ENCODE measurements at regions not wholly inside any gene's neighbourhood (a gene's known extent, or its start where the extent isn't known, plus 50 kb on each side); places are given as distances from the start of the nearest gene placed in this dataset.

DNA sequence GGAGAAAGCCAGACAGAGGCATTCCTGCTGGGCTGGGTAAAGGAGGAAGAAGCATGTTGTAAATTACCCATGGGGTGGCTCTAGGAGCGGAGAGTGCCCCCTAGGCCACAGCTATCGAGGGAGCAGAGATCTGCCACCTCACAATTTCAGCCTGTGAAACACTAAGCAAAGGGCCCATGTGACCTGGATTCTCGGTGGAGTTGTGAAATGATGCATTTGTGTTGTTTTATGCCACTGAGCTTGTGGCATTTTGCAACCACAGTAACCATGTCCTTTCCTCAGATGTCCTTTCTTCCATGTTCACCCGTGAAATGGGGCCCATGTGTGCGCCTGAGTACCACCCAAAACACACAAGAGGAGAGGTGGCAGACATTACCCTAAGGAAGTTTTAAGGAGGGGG is 159.3 kb downstream of the SYK start:
- TF ChIP-seq POLR2A (IDR thresholded peaks at IDR 0.05; ENCODE audit: low read length), result no peak
- no peak for TF ChIP-seq GATA1 (IDR thresholded peaks at IDR 0.05; ENCODE audit: low read depth, low read length)
